GM21515 (cell line): ENCODE measurements at regions not wholly inside any gene's neighbourhood (a gene's known extent, or its start where the extent isn't known, plus 50 kb on each side); places are given as distances from the start of the nearest gene placed in this dataset.

Experiments
- ATAC-seq: cut with Tn5 transposase; IDR thresholded peaks from one replicate; pipeline ENCODE4 v1.9.1; 2021; ENCODE audit not compliant: unreplicated experiment

GRCh38 chr1:80876035-80876434 is 924.7 kb upstream of the ADGRL2 start:
- no peak for ATAC-seq

GRCh38 chr1:80869299-80869698 is 931.4 kb upstream of the ADGRL2 start:
- ATAC-seq: no peak

DNA sequence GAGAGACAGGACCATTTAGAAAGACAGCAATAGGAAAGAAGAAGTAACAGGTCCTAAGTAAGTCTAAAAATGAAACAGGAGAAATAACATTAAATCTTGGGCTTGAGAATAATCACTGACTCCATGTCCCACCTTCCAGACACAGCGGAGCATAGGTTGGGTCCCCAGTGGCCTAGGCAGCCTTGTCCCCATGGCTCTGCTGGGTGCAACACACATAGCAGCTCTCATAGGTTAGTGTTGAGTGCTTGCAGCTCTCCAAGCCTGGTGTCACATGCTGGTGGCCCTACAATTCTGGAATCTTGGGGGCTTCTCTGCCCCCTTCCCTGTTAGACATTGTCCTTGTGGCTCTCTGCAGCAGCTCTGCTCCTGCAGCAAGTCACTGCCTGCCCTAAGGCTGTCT is 952.8 kb upstream of the ADGRL2 start:
- no peak for ATAC-seq

GRCh38 chr1:80846966-80847365 is 953.8 kb upstream of the ADGRL2 start:
- no peak for ATAC-seq

- ATAC-seq: no peak
Observed at GRCh38 chr1:80842796-80843195, 957.9 kb upstream of the ADGRL2 start.

DNA sequence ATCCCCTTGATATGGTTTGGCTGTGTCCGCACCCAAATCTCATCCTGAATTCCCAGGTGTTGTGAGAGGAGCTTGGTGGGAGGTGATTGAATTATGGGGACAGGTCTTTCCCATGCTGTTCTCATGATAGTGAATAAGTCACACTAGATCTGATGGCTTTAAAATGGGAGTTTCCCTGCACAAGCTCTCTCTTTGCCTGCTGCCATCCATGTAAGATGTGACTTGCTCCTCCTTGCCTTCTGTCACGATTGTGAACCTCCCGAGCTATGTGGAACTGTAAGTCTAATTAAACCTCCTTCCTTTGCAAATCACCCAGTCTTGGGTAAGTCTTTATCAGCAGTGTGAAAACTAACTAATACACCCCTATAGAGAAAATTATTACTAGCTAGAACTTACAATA is 959.5 kb upstream of the ADGRL2 start:
- ATAC-seq: no peak

GRCh38 chr1:80837066-80837465 is 963.7 kb upstream of the ADGRL2 start:
- ATAC-seq: no peak

DNA sequence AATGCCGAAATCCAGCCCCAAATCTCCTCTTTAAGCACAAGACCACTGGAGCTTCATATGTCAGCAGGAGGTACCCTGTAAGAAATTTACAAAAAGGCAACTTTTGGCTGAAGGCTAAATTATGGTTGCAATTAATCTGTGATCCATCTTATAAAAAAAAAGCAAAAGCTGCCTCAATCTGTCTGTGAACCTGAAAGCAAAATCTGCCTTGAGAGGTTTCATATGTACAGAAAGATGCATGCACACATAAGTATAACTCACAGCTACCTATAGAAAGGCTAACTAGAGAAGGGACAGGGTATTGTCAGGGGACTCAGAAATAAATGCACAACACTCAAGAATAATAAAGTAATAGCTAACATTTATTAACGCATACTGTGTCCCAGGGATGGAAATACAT is 964.2 kb upstream of the ADGRL2 start:
- no peak for ATAC-seq

- no peak for ATAC-seq
Observed at GRCh38 chr1:80827666-80828065, 973.1 kb upstream of the ADGRL2 start.

- ATAC-seq: no peak
Observed at GRCh38 chr1:80825067-80825466, 975.7 kb upstream of the ADGRL2 start.

DNA sequence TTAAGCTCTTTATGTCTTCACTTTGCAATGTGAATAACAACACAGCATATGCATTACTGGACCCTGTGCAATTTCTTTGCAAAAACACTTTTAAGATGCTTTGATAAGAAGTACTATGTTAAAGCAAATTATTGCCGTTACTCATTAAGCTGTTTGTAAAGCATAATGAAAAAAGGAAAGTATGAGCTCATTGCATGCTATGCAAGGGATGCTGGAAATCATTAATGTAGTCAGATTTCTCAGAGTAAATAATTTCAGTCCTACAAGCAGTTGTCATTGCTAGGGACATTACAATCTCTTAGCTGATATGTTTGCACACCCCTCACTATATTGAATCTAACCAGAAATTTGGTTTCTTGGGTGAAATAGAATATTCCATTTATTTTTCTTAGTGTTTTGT is 982.5 kb upstream of the ADGRL2 start:
- no peak for ATAC-seq

GRCh38 chr1:80807981-80808380 is 992.8 kb upstream of the ADGRL2 start:
- ATAC-seq: no peak

GRCh38 chr1:80806431-80806830 is 994.3 kb upstream of the ADGRL2 start:
- no peak for ATAC-seq

GRCh38 chr1:80801695-80802094 is 999.0 kb upstream of the ADGRL2 start:
- no peak for ATAC-seq

GRCh38 chr1:80799457-80799856 is 1001.3 kb upstream of the ADGRL2 start:
- no peak for ATAC-seq

DNA sequence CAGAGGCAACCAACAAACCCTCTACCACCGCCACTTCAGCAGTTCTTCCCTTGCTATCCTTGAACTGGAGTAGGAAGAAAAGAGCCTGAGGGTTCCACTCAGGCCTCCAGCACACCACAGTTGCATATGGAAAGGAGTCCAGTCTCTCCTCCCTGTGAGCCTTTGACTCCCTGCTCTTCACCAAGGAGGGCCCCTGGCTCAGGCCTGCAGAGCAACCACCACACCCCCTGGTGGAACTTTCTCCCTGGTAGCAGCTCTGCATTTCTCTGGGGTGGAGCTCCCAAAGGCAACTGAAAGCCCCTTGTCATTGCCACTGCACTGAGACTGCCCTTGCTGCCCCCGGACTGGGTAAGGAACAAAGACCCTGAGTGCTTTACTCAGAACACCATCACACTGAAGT is 1021.5 kb upstream of the ADGRL2 start:
- no peak for ATAC-seq

GRCh38 chr1:80778094-80778840 is 1022.5 kb upstream of the ADGRL2 start:
- ATAC-seq: no peak

DNA sequence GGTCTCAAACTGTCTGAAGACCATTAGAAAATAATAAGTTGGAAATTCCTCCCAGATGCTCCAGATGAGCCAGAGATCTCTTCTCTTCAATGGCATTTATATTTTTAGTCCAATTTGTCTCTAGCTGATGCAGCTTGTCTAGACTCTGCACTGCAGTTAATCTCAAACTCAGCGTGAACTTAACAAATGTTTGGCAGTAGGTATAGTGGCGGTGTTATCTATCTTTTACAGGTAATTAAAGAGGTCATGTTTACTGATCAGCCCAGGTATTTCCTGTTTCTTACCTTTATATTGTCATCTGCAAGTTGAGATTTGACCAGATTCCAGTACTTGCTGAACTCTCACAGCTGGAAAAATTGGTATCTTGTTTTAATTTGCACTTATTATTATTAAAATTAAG is 1024.5 kb upstream of the ADGRL2 start:
- ATAC-seq: no peak

DNA sequence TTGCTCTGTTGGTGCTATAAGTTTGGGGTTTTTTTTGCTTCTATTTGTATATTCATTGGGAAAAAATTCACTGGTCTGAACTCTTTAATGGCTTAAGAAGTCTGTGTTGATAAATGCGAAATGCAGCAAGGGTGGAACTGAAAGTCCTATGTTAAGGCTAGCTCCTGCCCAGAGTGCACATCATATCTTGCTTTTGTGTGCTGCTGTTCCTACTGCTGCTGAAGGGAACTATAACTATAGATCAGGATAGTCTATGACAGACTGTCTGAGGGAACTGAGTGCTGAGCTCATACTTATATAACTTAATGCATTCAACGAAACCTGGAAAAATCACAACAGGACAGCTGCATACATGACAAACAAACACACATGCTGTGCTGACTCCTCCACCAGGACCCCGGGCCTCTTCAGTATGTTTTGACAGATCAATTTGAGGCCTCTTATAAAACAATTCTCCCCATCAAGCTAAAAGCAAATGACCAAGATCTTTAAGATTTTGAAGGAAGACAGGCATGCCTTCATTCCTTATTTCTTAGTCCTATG is 1031.5 kb upstream of the ADGRL2 start:
- no peak for ATAC-seq

DNA sequence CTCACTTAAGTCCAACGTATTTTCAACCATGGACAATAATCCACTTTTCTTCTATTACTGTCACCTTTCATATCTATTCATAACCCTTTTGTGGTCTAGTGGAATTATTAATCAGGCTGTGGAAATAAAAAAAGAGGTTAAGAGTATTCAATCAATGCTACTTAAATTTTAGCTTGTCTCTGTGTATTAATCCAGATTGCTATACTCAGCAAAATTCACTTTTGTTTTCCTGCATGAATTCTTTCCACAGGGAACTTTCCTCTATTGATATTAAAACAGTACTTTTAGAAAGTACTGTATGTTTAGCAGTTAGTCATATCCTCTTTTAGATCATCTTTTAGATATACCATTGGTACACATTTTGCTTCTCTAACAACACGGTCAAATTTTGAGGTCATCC is 1033.0 kb upstream of the ADGRL2 start:
- ATAC-seq: no peak

DNA sequence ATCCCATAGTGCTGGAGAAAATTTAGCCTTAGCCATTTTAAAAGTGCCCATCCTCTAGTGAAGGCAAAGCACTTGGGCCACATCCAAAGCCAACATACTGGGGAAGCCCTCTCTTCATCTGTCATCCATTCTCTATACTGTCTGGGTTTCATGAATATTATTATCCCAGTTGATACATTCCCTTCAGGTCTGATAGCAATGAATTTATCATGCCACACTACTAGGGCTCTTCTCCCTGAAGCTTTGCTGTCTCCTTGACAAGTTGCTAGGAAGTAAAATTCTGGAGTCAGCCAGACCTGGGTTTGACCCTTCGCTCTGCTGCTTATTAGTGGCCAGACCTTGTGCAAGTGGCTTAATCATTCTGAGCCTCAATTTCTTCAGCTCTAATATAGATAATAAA is 1041.4 kb upstream of the ADGRL2 start:
- ATAC-seq: no peak

- ATAC-seq: no peak
Observed at GRCh38 chr1:80755944-80756343, 1044.8 kb upstream of the ADGRL2 start.

DNA sequence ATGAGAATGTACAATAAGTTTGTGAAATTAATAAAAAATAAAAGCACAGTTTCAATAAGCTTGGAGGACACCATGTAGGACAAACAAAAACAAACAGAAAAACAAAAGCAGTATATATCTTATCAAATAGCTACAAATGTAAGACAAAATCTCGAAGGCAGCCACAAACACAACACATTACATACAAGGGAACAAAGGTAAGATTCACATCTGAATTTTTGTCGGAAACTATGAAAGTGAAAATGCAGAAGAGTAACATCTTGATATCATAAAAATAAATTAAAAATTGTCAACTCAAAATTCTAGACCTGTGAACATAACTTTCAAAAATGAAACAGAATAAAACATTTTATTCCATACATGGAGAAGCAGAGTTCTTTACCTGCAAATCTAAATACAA is 1049.5 kb upstream of the ADGRL2 start:
- ATAC-seq: no peak
